Liver (tissue), 8 donors: ENCODE measurements at regions not wholly inside any gene's neighbourhood (a gene's known extent, or its start where the extent isn't known, plus 50 kb on each side); places are given as distances from the start of the nearest gene placed in this dataset.

Experiments used
- DNase-seq: peaks from one replicate; pipeline ENCODE4 v3.0.0-alpha.2; 2017; ENCODE audit warnings: low spot score
- H3K27ac ChIP-seq, 2 donors: one replicate each; pipeline ENCODE4 v1.7.0; 2013; ENCODE audit warnings: inconsistent platforms in 2 of 2, low read length in 2 of 2, control low read depth in 1 of 2, low read depth in 1 of 2, mild to moderate bottlenecking in 1 of 2
- H3K27me3 ChIP-seq, 4 donors: one replicate each; pipeline versions ENCODE4 v1.6.1 to v1.7.0; 2013; ENCODE audit warnings: low read length in 3 of 4, inconsistent platforms in 1 of 4, mild to moderate bottlenecking in 1 of 4, moderate library complexity in 1 of 4; ENCODE audit not compliant: control insufficient read depth in 4 of 4, insufficient read depth in 4 of 4
- H3K36me3 ChIP-seq, 4 donors: one replicate each; pipeline versions ENCODE4 v1.6.1 to v1.7.0; 2013; ENCODE audit warnings: low read length in 3 of 4, mild to moderate bottlenecking in 3 of 4, low read depth in 1 of 4, moderate library complexity in 1 of 4; ENCODE audit not compliant: control insufficient read depth in 4 of 4, insufficient read depth in 3 of 4
- H3K4me1 ChIP-seq, 4 donors: one replicate each; pipeline versions ENCODE4 v1.6.1 to v1.7.0; 2013; ENCODE audit warnings: low read length in 3 of 4, mild to moderate bottlenecking in 3 of 4, moderate library complexity in 1 of 4; ENCODE audit not compliant: control insufficient read depth in 4 of 4, insufficient read depth in 4 of 4
- H3K4me3 ChIP-seq, 3 donors: one replicate each; pipeline versions ENCODE4 v1.6.1 to v1.7.0; 2013; ENCODE audit warnings: low read length in 3 of 3, control low read depth in 1 of 3, low read depth in 1 of 3, mild to moderate bottlenecking in 1 of 3
- H3K9ac ChIP-seq, 2 donors: one replicate each; pipeline ENCODE4 v1.7.0; 2013; ENCODE audit warnings: low read length in 2 of 2, mild to moderate bottlenecking in 2 of 2, moderate library complexity in 2 of 2, control low read depth in 1 of 2, low read depth in 1 of 2
- H3K9me3 ChIP-seq, 4 donors: one replicate each; pipeline versions ENCODE4 v1.6.1 to v1.7.0; 2013; ENCODE audit warnings: low read length in 3 of 4; ENCODE audit not compliant: control insufficient read depth in 4 of 4
- EGR1 ChIP-seq, 2 donors: IDR thresholded peaks; 2 replicates each; pipeline ENCODE4 v1.6.1; 2016 to 2018; ENCODE audit warnings: antibody characterized with exemption in 2 of 2, low read depth in 2 of 2
- FOXA2 ChIP-seq: IDR thresholded peaks from 2 replicates; pipeline ENCODE4 v1.6.1; 2016; ENCODE audit warnings: antibody characterized with exemption
- HNF4A ChIP-seq, 2 donors: conservative IDR thresholded peaks; 2 replicates each; pipeline ENCODE4 v1.6.1; 2016; ENCODE audit warnings: antibody characterized with exemption in 2 of 2, mild to moderate bottlenecking in 2 of 2
- HNF4G ChIP-seq: IDR thresholded peaks from 2 replicates; pipeline ENCODE4 v1.6.1; 2016; ENCODE audit warnings: antibody characterized with exemption
- JUND ChIP-seq, 2 donors: IDR thresholded peaks; 2 replicates each; pipeline ENCODE4 v1.6.1; 2016; ENCODE audit warnings: antibody characterized with exemption in 2 of 2
- NR2F2 ChIP-seq: IDR thresholded peaks from 2 replicates; pipeline ENCODE4 v1.6.1; 2016; ENCODE audit warnings: antibody characterized with exemption
- RAD21 ChIP-seq, 2 donors: IDR thresholded peaks; 2 replicates each; pipeline ENCODE4 v1.6.1; 2016; ENCODE audit warnings: antibody characterized with exemption in 2 of 2, mild to moderate bottlenecking in 2 of 2
- SP1 ChIP-seq: IDR thresholded peaks from 2 replicates; pipeline ENCODE4 v1.6.1; 2018; ENCODE audit warnings: antibody characterized with exemption, mild to moderate bottlenecking
- TAF1 ChIP-seq: conservative IDR thresholded peaks from 2 replicates; pipeline ENCODE4 v1.6.1; 2016; ENCODE audit warnings: antibody characterized with exemption, mild to moderate bottlenecking
- YY1 ChIP-seq: IDR thresholded peaks from 2 replicates; pipeline ENCODE4 v1.6.1; 2016; ENCODE audit warnings: antibody characterized with exemption, mild to moderate bottlenecking
- WGBS: extraction: QIAGEN DNeasy Blood & Tissue Kit; methylation state at CpG from one replicate; pipeline ENCODE4 v1.1.7; 2013; 5-methylcytosine and 5-hydroxymethylcytosine counted together
- TF ChIP-seq, protein P1 (sequence below): fragments of 150-350 bp; IDR thresholded peaks from 2 replicates; pipeline ENCODE4 v1.5.1; 2017; ENCODE audit warnings: improper control_type of control experiment, low read depth, low read length; ENCODE audit not compliant: missing input control
- TF ChIP-seq, protein P2 (sequence below): IDR thresholded peaks from 2 replicates; pipeline ENCODE4 v1.6.1; 2016; ENCODE audit warnings: antibody characterized with exemption
- TF ChIP-seq, protein P3 (sequence below): IDR thresholded peaks from 2 replicates; pipeline ENCODE4 v1.6.1; 2016; ENCODE audit warnings: antibody characterized with exemption
- TF ChIP-seq, protein P4 (sequence below): IDR thresholded peaks from 2 replicates; pipeline ENCODE4 v1.6.1; 2016; ENCODE audit warnings: antibody characterized with exemption, mild to moderate bottlenecking
- donor health status: healthy.
- donor health status: healthy.
- donor health status: healthy.
- donor health status: healthy.
- donor health status: healthy.

DNA sequence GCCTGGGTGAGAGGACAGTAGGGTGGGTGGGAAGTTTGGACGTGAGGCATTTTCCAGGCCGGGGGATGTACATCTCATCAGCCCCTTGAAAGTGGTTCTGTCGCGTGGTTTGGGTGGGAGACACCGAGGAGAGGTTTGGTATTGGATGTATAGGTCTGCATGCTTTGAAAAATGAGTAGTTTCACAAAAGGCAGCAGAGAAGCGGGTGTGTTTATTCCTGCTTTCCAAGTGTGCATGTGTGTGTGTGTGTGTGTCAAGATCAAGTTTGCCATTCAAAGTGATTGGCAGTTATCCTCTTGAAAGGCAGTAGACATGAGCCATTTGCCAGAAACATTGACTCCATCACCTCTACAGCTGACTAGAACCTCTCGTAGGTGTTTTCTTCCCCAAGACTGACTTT lies 423.1 kb upstream of the POU3F3 start (continued):
- TF ChIP-seq, protein P1, sequence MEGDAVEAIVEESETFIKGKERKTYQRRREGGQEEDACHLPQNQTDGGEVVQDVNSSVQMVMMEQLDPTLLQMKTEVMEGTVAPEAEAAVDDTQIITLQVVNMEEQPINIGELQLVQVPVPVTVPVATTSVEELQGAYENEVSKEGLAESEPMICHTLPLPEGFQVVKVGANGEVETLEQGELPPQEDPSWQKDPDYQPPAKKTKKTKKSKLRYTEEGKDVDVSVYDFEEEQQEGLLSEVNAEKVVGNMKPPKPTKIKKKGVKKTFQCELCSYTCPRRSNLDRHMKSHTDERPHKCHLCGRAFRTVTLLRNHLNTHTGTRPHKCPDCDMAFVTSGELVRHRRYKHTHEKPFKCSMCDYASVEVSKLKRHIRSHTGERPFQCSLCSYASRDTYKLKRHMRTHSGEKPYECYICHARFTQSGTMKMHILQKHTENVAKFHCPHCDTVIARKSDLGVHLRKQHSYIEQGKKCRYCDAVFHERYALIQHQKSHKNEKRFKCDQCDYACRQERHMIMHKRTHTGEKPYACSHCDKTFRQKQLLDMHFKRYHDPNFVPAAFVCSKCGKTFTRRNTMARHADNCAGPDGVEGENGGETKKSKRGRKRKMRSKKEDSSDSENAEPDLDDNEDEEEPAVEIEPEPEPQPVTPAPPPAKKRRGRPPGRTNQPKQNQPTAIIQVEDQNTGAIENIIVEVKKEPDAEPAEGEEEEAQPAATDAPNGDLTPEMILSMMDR, result no peak
- no peak for TF ChIP-seq HNF4A (conservative IDR thresholded peaks at IDR 0.05)

DNA sequence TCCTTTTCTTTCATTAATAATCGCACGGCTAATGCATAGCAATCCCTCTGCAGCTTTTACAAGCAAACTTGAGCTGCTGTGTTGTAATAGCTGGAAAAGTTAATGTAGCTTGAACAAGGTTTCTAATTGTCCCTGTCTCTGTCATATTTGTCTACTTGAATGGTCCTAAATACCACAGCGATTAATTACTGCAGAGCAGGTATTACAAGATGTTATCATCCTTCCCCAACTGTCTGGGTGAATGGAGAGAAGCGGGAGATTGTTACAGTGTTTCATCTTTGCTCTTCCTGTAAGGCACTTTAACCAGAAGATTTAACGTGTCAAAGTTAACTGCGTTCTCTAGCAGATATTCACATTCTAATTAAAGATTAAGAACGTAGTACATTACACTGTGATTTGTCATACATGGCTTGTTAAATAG lies 422.2 kb upstream of the POU3F3 start:
- H3K36me3 ChIP-seq, result no peaks in the 10 kb centered on the region
- TF ChIP-seq SP1 (no peak), RAD21 (IDR thresholded peaks at IDR 0.05) (no peak), YY1 (no peak), HNF4A (conservative IDR thresholded peaks at IDR 0.05) (no peak), FOXA2 (no peak), HNF4G (no peak), EGR1 (IDR thresholded peaks at IDR 0.05; ENCODE audit: low read depth in 2 of 2) (no peak), JUND (IDR thresholded peaks at IDR 0.05) (no peak), NR2F2 (no peak)
- TF ChIP-seq, protein P1, result no peak
- TF ChIP-seq, protein P2, sequence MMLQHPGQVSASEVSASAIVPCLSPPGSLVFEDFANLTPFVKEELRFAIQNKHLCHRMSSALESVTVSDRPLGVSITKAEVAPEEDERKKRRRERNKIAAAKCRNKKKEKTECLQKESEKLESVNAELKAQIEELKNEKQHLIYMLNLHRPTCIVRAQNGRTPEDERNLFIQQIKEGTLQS, result no peak
- TF ChIP-seq, protein P3, sequence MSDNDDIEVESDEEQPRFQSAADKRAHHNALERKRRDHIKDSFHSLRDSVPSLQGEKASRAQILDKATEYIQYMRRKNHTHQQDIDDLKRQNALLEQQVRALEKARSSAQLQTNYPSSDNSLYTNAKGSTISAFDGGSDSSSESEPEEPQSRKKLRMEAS, result no peak
- TF ChIP-seq, protein P4, sequence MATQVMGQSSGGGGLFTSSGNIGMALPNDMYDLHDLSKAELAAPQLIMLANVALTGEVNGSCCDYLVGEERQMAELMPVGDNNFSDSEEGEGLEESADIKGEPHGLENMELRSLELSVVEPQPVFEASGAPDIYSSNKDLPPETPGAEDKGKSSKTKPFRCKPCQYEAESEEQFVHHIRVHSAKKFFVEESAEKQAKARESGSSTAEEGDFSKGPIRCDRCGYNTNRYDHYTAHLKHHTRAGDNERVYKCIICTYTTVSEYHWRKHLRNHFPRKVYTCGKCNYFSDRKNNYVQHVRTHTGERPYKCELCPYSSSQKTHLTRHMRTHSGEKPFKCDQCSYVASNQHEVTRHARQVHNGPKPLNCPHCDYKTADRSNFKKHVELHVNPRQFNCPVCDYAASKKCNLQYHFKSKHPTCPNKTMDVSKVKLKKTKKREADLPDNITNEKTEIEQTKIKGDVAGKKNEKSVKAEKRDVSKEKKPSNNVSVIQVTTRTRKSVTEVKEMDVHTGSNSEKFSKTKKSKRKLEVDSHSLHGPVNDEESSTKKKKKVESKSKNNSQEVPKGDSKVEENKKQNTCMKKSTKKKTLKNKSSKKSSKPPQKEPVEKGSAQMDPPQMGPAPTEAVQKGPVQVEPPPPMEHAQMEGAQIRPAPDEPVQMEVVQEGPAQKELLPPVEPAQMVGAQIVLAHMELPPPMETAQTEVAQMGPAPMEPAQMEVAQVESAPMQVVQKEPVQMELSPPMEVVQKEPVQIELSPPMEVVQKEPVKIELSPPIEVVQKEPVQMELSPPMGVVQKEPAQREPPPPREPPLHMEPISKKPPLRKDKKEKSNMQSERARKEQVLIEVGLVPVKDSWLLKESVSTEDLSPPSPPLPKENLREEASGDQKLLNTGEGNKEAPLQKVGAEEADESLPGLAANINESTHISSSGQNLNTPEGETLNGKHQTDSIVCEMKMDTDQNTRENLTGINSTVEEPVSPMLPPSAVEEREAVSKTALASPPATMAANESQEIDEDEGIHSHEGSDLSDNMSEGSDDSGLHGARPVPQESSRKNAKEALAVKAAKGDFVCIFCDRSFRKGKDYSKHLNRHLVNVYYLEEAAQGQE, result no peak
- H3K9me3 ChIP-seq, result no peaks in the 10 kb centered on the region
- no peak overlapping the region for H3K9ac ChIP-seq
- H3K4me3 ChIP-seq, result no peak overlapping the region
- no peak overlapping the region for H3K27ac ChIP-seq
- WGBS, result 92% methylated on average over 7 of the region's 7 CpGs
- H3K27me3 ChIP-seq, result no peaks in the 10 kb centered on the region
- peaks cover 0 to 2% (median 0%) of the 10 kb centered on the region in 4 donors for H3K4me1 ChIP-seq
- DNase-seq, result no peak

DNA sequence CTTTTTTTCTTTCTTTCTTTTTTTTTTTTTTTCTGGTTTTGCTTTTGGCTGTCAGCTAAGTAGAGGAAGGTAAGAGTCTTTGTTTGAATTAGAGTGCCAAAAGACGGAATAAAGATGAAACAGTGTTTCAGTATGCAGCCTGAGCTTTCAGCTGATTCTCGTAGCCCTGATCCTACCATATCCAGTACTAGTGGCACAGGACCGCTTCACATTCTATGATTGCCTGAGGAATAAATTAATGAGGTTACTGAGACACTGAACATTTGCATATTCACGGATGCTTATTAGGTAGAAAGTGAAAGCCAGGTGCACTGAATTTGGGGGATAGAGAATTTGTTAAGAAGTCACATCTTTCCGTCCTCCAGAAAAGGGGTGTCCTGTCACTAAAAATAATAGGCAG lies 421.5 kb upstream of the POU3F3 start:
- H3K9ac ChIP-seq, result no peak overlapping the region
- whole genome bisulfite sequencing, result 90% methylated on average over 5 of the region's 5 CpGs

More for the DNA sequence above, 421.5 kb upstream of the POU3F3 start:
- DNase-seq, result no peak
- no peak overlapping the region for H3K4me3 ChIP-seq
- H3K36me3 ChIP-seq, result no peaks in the 10 kb centered on the region
- no peaks in the 10 kb centered on the region for H3K27me3 ChIP-seq
- H3K27ac ChIP-seq, result no peak overlapping the region
- TF ChIP-seq, protein P2, result no peak
- TF ChIP-seq, protein P1, result no peak
- no peak for TF ChIP-seq TAF1
- no peak for TF ChIP-seq FOXA2
- no peak for TF ChIP-seq HNF4G
- TF ChIP-seq, protein P3, result no peak
- H3K9me3 ChIP-seq, result no peaks in the 10 kb centered on the region
- H3K4me1 ChIP-seq, result peaks cover 0 to 2% (median 0%) of the 10 kb centered on the region in 4 donors
